Activated CD8-positive, alpha-beta memory T cell treated with anti-CD3 and anti-CD28 coated beads, Interleukin-2, amount 50 U/mL, for 1 hour (primary cell): ENCODE measurements at regions not wholly inside any gene's neighbourhood (a gene's known extent, or its start where the extent isn't known, plus 50 kb on each side); places are given as distances from the start of the nearest gene placed in this dataset.

Experiments used
- DNase-seq: peaks from one replicate; pipeline ENCODE4 v3.0.0-alpha.2; 2020; ENCODE audit errors: extremely low read depth

DNA sequence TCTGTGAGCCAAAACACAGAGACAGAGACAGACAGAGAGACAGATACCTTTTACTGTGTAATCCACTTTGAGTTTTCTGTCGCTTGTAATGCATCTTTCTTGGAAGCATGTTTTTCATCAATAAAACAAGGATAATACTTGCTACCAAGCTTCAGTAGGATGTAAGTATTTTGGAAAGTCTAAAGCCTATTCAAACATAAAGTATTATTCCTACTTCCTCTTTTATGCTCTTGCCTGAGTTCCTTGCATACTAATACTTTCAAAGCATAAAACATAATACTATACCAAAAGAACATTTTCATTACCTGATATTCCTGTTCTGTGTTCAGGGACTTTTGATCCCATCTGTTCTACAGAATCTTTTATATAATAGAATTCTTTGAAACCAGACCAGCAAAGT, 64.5 kb upstream of the SLC30A5 start:
- DNase-seq: no peak

GRCh38 chr5:69030358-69031062, 63.3 kb upstream of the SLC30A5 start:
- DNase-seq: no peak

DNA sequence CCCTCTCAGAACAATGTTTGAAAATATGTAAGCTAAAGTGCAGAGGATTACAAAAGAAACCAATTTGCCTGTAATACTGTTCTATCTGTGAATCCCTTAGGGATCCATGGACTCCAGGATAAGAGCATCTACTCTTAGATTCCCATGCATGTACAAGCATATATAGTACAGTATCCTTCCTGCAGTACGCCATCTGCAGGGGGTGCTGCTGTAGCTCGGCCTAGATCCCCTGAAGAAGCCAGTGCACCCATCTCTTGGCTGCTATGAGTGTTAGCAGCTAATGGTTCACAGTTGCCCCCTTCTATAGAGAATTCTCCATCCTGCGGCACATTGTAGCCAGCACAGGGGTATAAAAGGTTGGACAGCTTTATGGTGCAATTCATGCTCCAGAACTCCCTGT, 61.8 kb upstream of the SLC30A5 start:
- no peak for DNase-seq

- DNase-seq: no peak
Observed at GRCh38 chr5:69033690-69034089, 60.1 kb upstream of the SLC30A5 start.

GRCh38 chr5:69034898-69035297, 58.9 kb upstream of the SLC30A5 start:
- no peak for DNase-seq

- DNase-seq: no peak
Observed at GRCh38 chr5:69035665-69036064, 58.1 kb upstream of the SLC30A5 start.

GRCh38 chr5:69038539-69038938, 55.3 kb upstream of the SLC30A5 start:
- no peak for DNase-seq

- no peak for DNase-seq
Observed at GRCh38 chr5:69039829-69040228, 54.0 kb upstream of the SLC30A5 start.

DNA sequence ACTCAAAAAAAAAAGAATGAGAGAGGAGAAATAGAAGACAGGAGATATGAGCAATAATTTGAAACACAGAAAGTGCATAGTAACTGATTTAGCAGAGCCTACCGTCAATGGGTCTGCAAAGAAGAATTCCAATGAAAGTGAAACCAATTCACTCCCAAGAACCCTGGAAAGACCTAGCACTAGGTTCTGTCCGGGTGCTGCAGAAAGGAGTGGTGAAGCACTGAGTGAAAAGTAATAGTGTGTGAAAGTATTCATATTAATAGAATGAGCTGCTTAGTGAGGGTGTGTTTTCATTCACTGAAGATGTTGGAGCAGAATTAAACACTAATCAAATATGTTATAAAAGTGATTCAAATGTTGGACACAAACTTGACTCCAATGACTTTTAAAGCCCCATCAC, 51.3 kb upstream of the SLC30A5 start:
- no peak for DNase-seq

GRCh38 chr5:69042915-69043654, 50.7 kb upstream of the SLC30A5 start:
- peak; percentile 75 for DNase-seq

- no peak for DNase-seq
Observed at GRCh38 chr5:69043655-69043996, 50.2 kb upstream of the SLC30A5 start.
